DOHH2 (cell line): ENCODE measurements at regions not wholly inside any gene's neighbourhood (a gene's known extent, or its start where the extent isn't known, plus 50 kb on each side); places are given as distances from the start of the nearest gene placed in this dataset.

Experiments used
- H3F3A ChIP-seq: fragments of 200-600 bp; sonication (generic), shearing (Covaris generic); 2 replicates; pipeline ENCODE4 v1.6.0; 2016; ENCODE audit warnings: antibody characterized with exemption, mild to moderate bottlenecking; ENCODE audit not compliant: control insufficient read depth, insufficient read depth
- H3K27ac ChIP-seq: fragments of 200-600 bp; sonication (generic); 2 replicates; pipeline ENCODE4 v1.5.1; 2014; ENCODE audit warnings: low read depth, mild to moderate bottlenecking, low read length, moderate library complexity
- H3K27me3 ChIP-seq: fragments of 200-600 bp; sonication (generic); 2 replicates; pipeline ENCODE4 v1.6.1; 2014; ENCODE audit warnings: mild to moderate bottlenecking, low read length, mixed read lengths; ENCODE audit not compliant: control insufficient read depth
- H3K36me3 ChIP-seq: fragments of 200-600 bp; sonication (generic); 2 replicates; pipeline ENCODE4 v1.6.1; 2014; ENCODE audit warnings: mild to moderate bottlenecking, low read length, moderate library complexity, mixed read lengths; ENCODE audit not compliant: control insufficient read depth
- H3K4me1 ChIP-seq: fragments of 200-600 bp; sonication (generic); 2 replicates; pipeline ENCODE4 v1.6.1; 2014; ENCODE audit warnings: mild to moderate bottlenecking, low read length, mixed read lengths; ENCODE audit not compliant: control insufficient read depth
- H3K4me2 ChIP-seq: fragments of 200-600 bp; sonication (generic); 2 replicates; pipeline ENCODE4 v1.6.0; 2014; ENCODE audit warnings: mild to moderate bottlenecking, low read length, moderate library complexity
- H3K4me3 ChIP-seq: fragments of 200-600 bp; sonication (generic); 2 replicates; pipeline ENCODE4 v1.5.1; 2014; ENCODE audit warnings: mild to moderate bottlenecking, low read length, mixed read lengths
- H3K79me2 ChIP-seq: fragments of 200-600 bp; sonication (generic); 2 replicates; pipeline ENCODE4 v1.6.1; 2014; ENCODE audit warnings: mild to moderate bottlenecking, low read length, mixed read lengths; ENCODE audit not compliant: control insufficient read depth
- H3K9me2 ChIP-seq: fragments of 200-600 bp; sonication (generic); replicated peaks from 2 replicates; pipeline ENCODE4 v1.6.1; 2014; ENCODE audit warnings: mild to moderate bottlenecking, low read length, mixed read lengths; ENCODE audit not compliant: control insufficient read depth
- H3K9me3 ChIP-seq: fragments of 200-600 bp; sonication (generic); 2 replicates; pipeline ENCODE4 v1.6.1; 2014; ENCODE audit warnings: antibody characterized with exemption, low read length, mixed read lengths; ENCODE audit not compliant: control insufficient read depth, insufficient read depth
- H4K20me1 ChIP-seq: fragments of 200-600 bp; sonication (generic); 2 replicates; pipeline ENCODE4 v1.6.0; 2014; ENCODE audit warnings: low read depth, mild to moderate bottlenecking, antibody characterized with exemption, low read length, moderate library complexity; ENCODE audit not compliant: control insufficient read depth, insufficient read depth
- CTCF ChIP-seq: fragments of 200-600 bp; sonication (generic); IDR thresholded peaks from one replicate; pipeline ENCODE4 v1.5.1; 2014; ENCODE audit warnings: antibody characterized with exemption, mild to moderate bottlenecking, low read depth, low read length; ENCODE audit not compliant: poor library complexity, severe bottlenecking
- EZH2phosphoT487 ChIP-seq: fragments of 200-600 bp; sonication (generic); IDR thresholded peaks from 2 replicates; pipeline ENCODE4 v1.6.1; 2017; ENCODE audit warnings: borderline replicate concordance, mild to moderate bottlenecking, antibody characterized with exemption, low read length, moderate library complexity, mixed read lengths

GRCh38 chr9:24293386-24293785 is 252.3 kb downstream of the IZUMO3 start:
- H3K27ac ChIP-seq, result no peak overlapping the region
- H3F3A ChIP-seq, result no peaks in the 10 kb centered on the region
- no peaks in the 10 kb centered on the region for H3K9me3 ChIP-seq
- H3K4me2 ChIP-seq, result no peak overlapping the region
- H3K4me1 ChIP-seq, result no peaks in the 10 kb centered on the region
- H3K27me3 ChIP-seq, result no peaks in the 10 kb centered on the region
- H3K79me2 ChIP-seq, result no peaks in the 10 kb centered on the region
- no peaks in the 10 kb centered on the region for H3K36me3 ChIP-seq
- H4K20me1 ChIP-seq, result no peaks in the 10 kb centered on the region
- no peak for TF ChIP-seq EZH2phosphoT487
- TF ChIP-seq CTCF, result no peak
- no peak overlapping the region for H3K4me3 ChIP-seq
- H3K9me2 ChIP-seq, result no peaks in the 10 kb centered on the region

GRCh38 chr9:24286761-24287160 is 258.9 kb downstream of the IZUMO3 start:
- Histone ChIP-seq H3K4me1 (no peaks in the 10 kb centered on the region), H3K27ac (no peak overlapping the region), H3K4me3 (no peak overlapping the region), H4K20me1 (no peaks in the 10 kb centered on the region), H3F3A (no peaks in the 10 kb centered on the region), H3K9me2 (no peaks in the 10 kb centered on the region), H3K4me2 (no peak overlapping the region), H3K9me3 (no peaks in the 10 kb centered on the region), H3K79me2 (no peaks in the 10 kb centered on the region), H3K36me3 (no peaks in the 10 kb centered on the region), H3K27me3 (no peaks in the 10 kb centered on the region)
- TF ChIP-seq CTCF, result no peak

- Histone ChIP-seq H3K4me2 (no peak overlapping the region), H3F3A (no peaks in the 10 kb centered on the region), H3K27ac (no peak overlapping the region), H3K4me1 (no peaks in the 10 kb centered on the region), H4K20me1 (no peaks in the 10 kb centered on the region), H3K4me3 (no peak overlapping the region), H3K79me2 (no peaks in the 10 kb centered on the region), H3K9me3 (no peaks in the 10 kb centered on the region), H3K9me2 (no peaks in the 10 kb centered on the region), H3K27me3 (no peaks in the 10 kb centered on the region), H3K36me3 (no peaks in the 10 kb centered on the region)
- TF ChIP-seq CTCF (no peak), EZH2phosphoT487 (no peak)
Observed at GRCh38 chr9:24258626-24259025, 287.1 kb downstream of the IZUMO3 start.

- Histone ChIP-seq H3K4me2 (no peak overlapping the region), H4K20me1 (no peaks in the 10 kb centered on the region), H3K27ac (no peak overlapping the region), H3K4me3 (no peak overlapping the region), H3F3A (no peaks in the 10 kb centered on the region), H3K79me2 (no peaks in the 10 kb centered on the region), H3K36me3 (no peaks in the 10 kb centered on the region), H3K4me1 (no peaks in the 10 kb centered on the region), H3K9me3 (no peaks in the 10 kb centered on the region), H3K27me3 (no peaks in the 10 kb centered on the region), H3K9me2 (no peaks in the 10 kb centered on the region)
- TF ChIP-seq EZH2phosphoT487 (no peak), CTCF (no peak)
Observed at GRCh38 chr9:24257726-24258125, 288.0 kb downstream of the IZUMO3 start.
